Activated B cell treated with CpG ODN at 0.5 μM for 24 hours (primary cell): ENCODE measurements at regions not wholly inside any gene's neighbourhood (a gene's known extent, or its start where the extent isn't known, plus 50 kb on each side); places are given as distances from the start of the nearest gene placed in this dataset.

Experiments
- ATAC-seq: fragments of 200-7000 bp; cut with Tn5 transposase; one replicate; pipeline ENCODE4 v1.10.0; 2021; ENCODE audit warnings: low read depth, mild to moderate bottlenecking, moderate library complexity
- CTCF ChIA-PET: fragments of 350-600 bp; sonication (Branson Sonifier 250); formaldehyde crosslinking; loops from one replicate; lab custom pipeline; 2021; ENCODE audit warnings: antibody characterized with exemption; lab: Charles Lee
- POLR2A ChIA-PET: fragments of 350-600 bp; sonication (Branson Sonifier 250); formaldehyde crosslinking; loops from one replicate; lab custom pipeline; 2021; ENCODE audit warnings: antibody characterized with exemption; lab: Charles Lee
- DNase-seq: peaks from one replicate; pipeline ENCODE4 v3.0.0; 2022
- H3K27ac Mint-ChIP-seq: one replicate; pipeline ENCODE4 v1.8.0; 2020; ENCODE audit warnings: mixed read lengths
- H3K27me3 Mint-ChIP-seq: one replicate; pipeline ENCODE4 v1.8.0; 2021; ENCODE audit warnings: mixed read lengths
- H3K36me3 Mint-ChIP-seq: one replicate; pipeline ENCODE4 v1.8.0; 2021; ENCODE audit warnings: low read depth, mixed read lengths
- H3K4me1 Mint-ChIP-seq: one replicate; pipeline ENCODE4 v1.8.0; 2021; ENCODE audit warnings: mixed read lengths
- H3K4me3 Mint-ChIP-seq: one replicate; pipeline ENCODE4 v1.8.0; 2020; ENCODE audit warnings: mild to moderate bottlenecking, mixed read lengths
- H3K9me3 Mint-ChIP-seq: one replicate; pipeline ENCODE4 v1.8.0; 2020; ENCODE audit warnings: mixed read lengths
- CTCF ChIP-seq: fragments of 200-600 bp; IDR thresholded peaks from one replicate; pipeline ENCODE4 v1.8.0; 2022; ENCODE audit warnings: antibody characterized with exemption, mild to moderate bottlenecking
- intact Hi-C: fragments of 100-400 bp; cut with micrococcal nuclease; formaldehyde crosslinking; loops from one replicate; pipeline ENCODE4 v1.15.1; 2024

- peaks cover 9% of the 10 kb centered on the region for H3K9me3 Mint-ChIP-seq
- TF ChIP-seq CTCF: no peak
- ATAC-seq (no peak), DNase-seq (no peak)
- CTCF ChIA-PET: no interaction called here
- H3K27me3 Mint-ChIP-seq: no peaks in the 10 kb centered on the region
- H3K27ac Mint-ChIP-seq: no peak overlapping the region
- H3K4me3 Mint-ChIP-seq: no peak overlapping the region
- H3K4me1 Mint-ChIP-seq: no peaks in the 10 kb centered on the region
- intact Hi-C loops: no loop called here
- no peaks in the 10 kb centered on the region for H3K36me3 Mint-ChIP-seq
- POLR2A ChIA-PET: no interaction called here
Observed at GRCh38 chr5:167624053-167624452, 667.4 kb upstream of the WWC1 start.

GRCh38 chr5:167626341-167627123, 664.9 kb upstream of the WWC1 start:
- Mint-ChIP-seq H3K4me3 (no peak overlapping the region), H3K4me1 (no peaks in the 10 kb centered on the region), H3K27ac (no peak overlapping the region), H3K27me3 (no peaks in the 10 kb centered on the region), H3K36me3 (no peaks in the 10 kb centered on the region), H3K9me3 (peaks cover 13% of the 10 kb centered on the region)
- no peak for TF ChIP-seq CTCF
- DNase-seq: no peak
- CTCF ChIA-PET: no interaction called here
- POLR2A ChIA-PET: no interaction called here
- intact Hi-C loops: no loop called here
- no peak for ATAC-seq

- H3K4me1 Mint-ChIP-seq: no peaks in the 10 kb centered on the region
Observed at GRCh38 chr5:167629634-167630033, 661.8 kb upstream of the WWC1 start.

GRCh38 chr5:167631191-167631590, 660.3 kb upstream of the WWC1 start:
- Mint-ChIP-seq H3K9me3 (peaks cover 7% of the 10 kb centered on the region), H3K4me1 (no peaks in the 10 kb centered on the region), H3K4me3 (no peak overlapping the region), H3K36me3 (no peaks in the 10 kb centered on the region), H3K27me3 (no peaks in the 10 kb centered on the region), H3K27ac (no peak overlapping the region)
- ATAC-seq (no peak), DNase-seq (no peak)
- ChIA-PET CTCF (no interaction called here), POLR2A (no interaction called here)
- no peak for TF ChIP-seq CTCF
- intact Hi-C loops: no loop called here

More at GRCh38 chr5:167629634-167630033, 661.8 kb upstream of the WWC1 start:
- ATAC-seq: no peak
- POLR2A ChIA-PET: no interaction called here
- intact Hi-C loops: no loop called here
- Mint-ChIP-seq H3K27ac (no peak overlapping the region), H3K9me3 (peaks cover 9% of the 10 kb centered on the region), H3K4me3 (no peak overlapping the region), H3K36me3 (no peaks in the 10 kb centered on the region), H3K27me3 (no peaks in the 10 kb centered on the region)
- CTCF ChIA-PET: no interaction called here
- TF ChIP-seq CTCF: no peak
- DNase-seq: no peak

- Mint-ChIP-seq H3K4me3 (no peak overlapping the region), H3K4me1 (no peaks in the 10 kb centered on the region), H3K27me3 (no peaks in the 10 kb centered on the region), H3K36me3 (no peaks in the 10 kb centered on the region), H3K27ac (no peak overlapping the region), H3K9me3 (peaks cover 5% of the 10 kb centered on the region)
- no peak for TF ChIP-seq CTCF
- CTCF ChIA-PET: no interaction called here
- ATAC-seq: no peak
- POLR2A ChIA-PET: no interaction called here
- intact Hi-C loops: no loop called here
- DNase-seq: no peak
Observed at GRCh38 chr5:167633114-167633513, 658.3 kb upstream of the WWC1 start.
